ENCODE measurements at regions not wholly inside any gene's neighbourhood (a gene's known extent, or its start where the extent isn't known, plus 50 kb on each side); places are given as distances from the start of the nearest gene placed in this dataset.

GRCh38 chr1:79660129-79660528 is 653.6 kb upstream of the ADGRL4 start:
- no peak overlapping the region for H4K5ac ChIP-seq (ENCODE audit: insufficient read length, low read depth, low read length)
- H4K8ac ChIP-seq (ENCODE audit: extremely low read depth, insufficient read depth, low read length): no peak overlapping the region
- H2AK5ac ChIP-seq (ENCODE audit: low read depth, low read length): no peak overlapping the region
- TF ChIP-seq SUZ12 (IDR thresholded peaks at IDR 0.05; ENCODE audit: low read length): no peak
- TF ChIP-seq GABPA (IDR thresholded peaks at IDR 0.05; ENCODE audit: borderline replicate concordance, insufficient read depth, low read length): no peak
- no peak for TF ChIP-seq CTBP2 (IDR thresholded peaks at IDR 0.05; ENCODE audit: borderline replicate concordance, insufficient read depth, insufficient read length, low read length)
- peak; percentile 38; the same call in 1 of the 2 replicates for TF ChIP-seq MAFK (IDR thresholded peaks at IDR 0.05; ENCODE audit: low read depth, low read length)
- H3K79me2 ChIP-seq (ENCODE audit: control insufficient read depth in 1 of 2, insufficient read depth in 2 of 2, low read length in 2 of 2): no peaks in the 10 kb centered on the region
- H3K18ac ChIP-seq (ENCODE audit: extremely low read depth, low read length): no peak overlapping the region
- no peak overlapping the region for H3K27ac ChIP-seq (ENCODE audit: low read depth, low read length)
- H3K56ac ChIP-seq (replicated peaks; ENCODE audit: insufficient read length, low read depth, low read length): no peak overlapping the region
- ChIA-PET POLR2A (ENCODE audit: partially characterized antibody) (no interaction called here), CTCF (ENCODE audit: partially characterized antibody) (no interaction called here)
- no peak for FAIRE-seq
- H3K79me1 ChIP-seq (ENCODE audit: low read depth, low read length): no peaks in the 10 kb centered on the region
- no peak overlapping the region for H3K4me2 ChIP-seq (ENCODE audit: insufficient read depth in 1 of 2, low read depth in 2 of 2, low read length in 2 of 2)
- H3K4me3 ChIP-seq (ENCODE audit: extremely low read depth in 1 of 4, insufficient read depth in 2 of 4, low read depth in 3 of 4, low read length in 4 of 4): no peak overlapping the region
- H3K27me3 ChIP-seq (replicated peaks in 1 of 4; ENCODE audit: control insufficient read depth in 3 of 4, extremely low read depth in 1 of 4, insufficient read depth in 3 of 4, low read length in 3 of 4): no peaks in the 10 kb centered on the region
- peaks cover 0 to 4% (median 2%) of the 10 kb centered on the region in 4 experiments; a peak in 2 of 7 replicates for H3K4me1 ChIP-seq (replicated peaks in 1 of 4; ENCODE audit: control insufficient read depth in 3 of 4, insufficient read depth in 4 of 4, low read length in 3 of 4)
- no peak overlapping the region for H2BK120ac ChIP-seq (replicated peaks; ENCODE audit: low read depth, low read length)
- H4K91ac ChIP-seq (replicated peaks; ENCODE audit: insufficient read length, low read length): no peak overlapping the region
- H3K23me2 ChIP-seq (ENCODE audit: low read depth, low read length): no peaks in the 10 kb centered on the region
- H2BK5ac ChIP-seq (ENCODE audit: low read depth, low read length): no peak overlapping the region
- no peak overlapping the region for H3K23ac ChIP-seq (ENCODE audit: insufficient read length)
- no peaks in the 10 kb centered on the region for H3K36me3 ChIP-seq (ENCODE audit: control insufficient read depth in 2 of 4, insufficient read depth in 4 of 4, low read length in 3 of 4)
- H2BK20ac ChIP-seq (ENCODE audit: low read length): no peak overlapping the region
- H2AFZ ChIP-seq (ENCODE audit: low read length): no peak overlapping the region
- no peak overlapping the region for H2BK15ac ChIP-seq (ENCODE audit: low read length)
- H3K14ac ChIP-seq (ENCODE audit: insufficient read length): no peak overlapping the region
- no peak overlapping the region for H3K4ac ChIP-seq (replicated peaks; ENCODE audit: insufficient read length, low read depth, low read length)
- 95% methylated on average over 2 of the region's 2 CpGs; no CpG with 5 or more reads in 1 of the 2 experiments for WGBS, 2 experiments (ENCODE audit: extremely low coverage in 1 of 2, insufficient coverage in 1 of 2, insufficient read length in 1 of 2, insufficient replicate concordance in 2 of 2, low coverage in 1 of 2, low lambda C conversion rate in 2 of 2, missing lambda C conversion rate in 1 of 2)
- H4K20me1 ChIP-seq (replicated peaks in 1 of 2; ENCODE audit: control insufficient read depth in 1 of 2, insufficient read depth in 2 of 2, low read length in 2 of 2): no peaks in the 10 kb centered on the region
- H3K9me3 ChIP-seq (ENCODE audit: insufficient read depth in 2 of 2, low read depth in 1 of 2, low read length in 1 of 2): no peaks in the 10 kb centered on the region
- H2BK12ac ChIP-seq (ENCODE audit: low read depth, low read length): no peak overlapping the region
- DNase-seq (ENCODE audit: low read depth in 1 of 2, low spot score in 2 of 2): no peak
- H3K9ac ChIP-seq (replicated peaks in 1 of 4; ENCODE audit: extremely low read depth in 1 of 4, low read depth in 3 of 4, low read length in 3 of 4): no peak overlapping the region

All from H1 (cell line).